Parathyroid adenoma (tissue), 2 donors: ENCODE measurements at regions not wholly inside any gene's neighbourhood (a gene's known extent, or its start where the extent isn't known, plus 50 kb on each side); places are given as distances from the start of the nearest gene placed in this dataset.

ENCODE experiments used
- H2AFZ ChIP-seq: fragments of 300-600 bp; sonication (generic); one replicate; pipeline ENCODE4 v1.7.0; 2017; ENCODE audit warnings: antibody characterized with exemption, mild to moderate bottlenecking
- H3K27ac ChIP-seq: fragments of 300-600 bp; sonication (generic); one replicate; pipeline ENCODE4 v1.7.0; 2017
- H3K27me3 ChIP-seq: fragments of 300-600 bp; sonication (generic); one replicate; pipeline ENCODE4 v1.7.0; 2017; ENCODE audit warnings: low read length; ENCODE audit not compliant: control insufficient read depth, insufficient read depth
- H3K36me3 ChIP-seq: fragments of 300-600 bp; sonication (generic); one replicate; pipeline ENCODE4 v1.7.0; 2017; ENCODE audit warnings: low read length; ENCODE audit not compliant: control insufficient read depth, insufficient read depth
- H3K4me1 ChIP-seq: fragments of 300-600 bp; sonication (generic); one replicate; pipeline ENCODE4 v1.7.0; 2017; ENCODE audit warnings: control low read depth
- H3K4me2 ChIP-seq: fragments of 300-600 bp; sonication (generic); one replicate; pipeline ENCODE4 v1.7.0; 2017; ENCODE audit warnings: low read length
- H3K4me3 ChIP-seq: fragments of 300-600 bp; sonication (generic); one replicate; pipeline ENCODE4 v1.7.0; 2017; ENCODE audit warnings: low read depth, low read length
- H3K79me2 ChIP-seq: fragments of 300-600 bp; sonication (generic); one replicate; pipeline ENCODE4 v1.7.0; 2017; ENCODE audit warnings: control low read depth
- H3K9ac ChIP-seq: fragments of 300-600 bp; sonication (generic); one replicate; pipeline ENCODE4 v1.7.0; 2017; ENCODE audit warnings: mild to moderate bottlenecking
- H3K9me3 ChIP-seq: fragments of 300-600 bp; sonication (generic); one replicate; pipeline ENCODE4 v1.7.0; 2017; ENCODE audit warnings: low read length; ENCODE audit not compliant: control insufficient read depth
- TF ChIP-seq, protein P1 (sequence below): fragments of 300-600 bp; sonication (generic); IDR thresholded peaks from one replicate; pipeline ENCODE4 v1.7.0; 2017; ENCODE audit warnings: antibody characterized with exemption, mild to moderate bottlenecking
- donor health status: primary hyperparathyroidism.

DNA sequence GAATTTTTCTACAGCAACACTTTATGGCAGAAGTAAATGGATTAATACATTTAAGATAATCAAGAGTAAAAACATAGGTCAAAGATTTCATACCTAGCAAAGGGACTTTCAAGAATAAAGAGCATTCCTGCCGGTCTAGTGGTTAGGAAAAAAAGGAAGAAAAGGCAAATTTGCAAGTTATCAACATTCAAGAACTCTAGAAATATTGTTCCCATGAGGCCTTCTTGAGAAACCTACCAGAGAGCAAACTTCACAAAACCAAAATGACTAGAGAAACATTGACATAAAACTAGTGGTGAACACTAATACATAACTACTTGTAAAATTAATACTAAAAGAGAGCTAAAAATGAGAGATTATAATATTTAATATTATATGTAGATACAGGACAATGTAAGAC lies 320.2 kb upstream of the RGMB start:
- TF ChIP-seq, protein P1, sequence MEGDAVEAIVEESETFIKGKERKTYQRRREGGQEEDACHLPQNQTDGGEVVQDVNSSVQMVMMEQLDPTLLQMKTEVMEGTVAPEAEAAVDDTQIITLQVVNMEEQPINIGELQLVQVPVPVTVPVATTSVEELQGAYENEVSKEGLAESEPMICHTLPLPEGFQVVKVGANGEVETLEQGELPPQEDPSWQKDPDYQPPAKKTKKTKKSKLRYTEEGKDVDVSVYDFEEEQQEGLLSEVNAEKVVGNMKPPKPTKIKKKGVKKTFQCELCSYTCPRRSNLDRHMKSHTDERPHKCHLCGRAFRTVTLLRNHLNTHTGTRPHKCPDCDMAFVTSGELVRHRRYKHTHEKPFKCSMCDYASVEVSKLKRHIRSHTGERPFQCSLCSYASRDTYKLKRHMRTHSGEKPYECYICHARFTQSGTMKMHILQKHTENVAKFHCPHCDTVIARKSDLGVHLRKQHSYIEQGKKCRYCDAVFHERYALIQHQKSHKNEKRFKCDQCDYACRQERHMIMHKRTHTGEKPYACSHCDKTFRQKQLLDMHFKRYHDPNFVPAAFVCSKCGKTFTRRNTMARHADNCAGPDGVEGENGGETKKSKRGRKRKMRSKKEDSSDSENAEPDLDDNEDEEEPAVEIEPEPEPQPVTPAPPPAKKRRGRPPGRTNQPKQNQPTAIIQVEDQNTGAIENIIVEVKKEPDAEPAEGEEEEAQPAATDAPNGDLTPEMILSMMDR: no peak
- Histone ChIP-seq H3K79me2 (no peaks in the 10 kb centered on the region), H3K27me3 (no peaks in the 10 kb centered on the region), H3K36me3 (no peaks in the 10 kb centered on the region), H2AFZ (no peak overlapping the region), H3K9ac (no peak overlapping the region), H3K9me3 (no peaks in the 10 kb centered on the region), H3K4me1 (no peaks in the 10 kb centered on the region), H3K4me3 (no peak overlapping the region), H3K27ac (no peak overlapping the region), H3K4me2 (no peak overlapping the region)

DNA sequence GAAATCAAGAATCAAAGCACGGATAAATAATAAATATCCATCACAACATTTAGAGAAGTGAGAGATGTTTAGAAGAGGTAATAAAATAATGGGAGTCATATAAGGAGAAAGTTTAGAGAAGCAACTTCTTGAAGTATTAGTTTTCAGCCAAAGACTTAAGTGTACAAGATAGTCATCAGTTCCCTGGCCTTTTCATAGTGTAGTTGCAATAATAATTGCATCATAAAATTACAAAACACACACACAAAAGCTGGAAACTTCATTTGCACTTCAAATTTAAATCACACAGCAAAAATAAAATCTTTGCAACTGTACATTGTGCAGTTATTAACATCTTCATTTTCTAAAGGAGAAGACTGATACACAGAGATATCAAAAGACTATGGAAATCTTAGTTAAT lies 319.1 kb upstream of the RGMB start:
- TF ChIP-seq, protein P1: no peak
- Histone ChIP-seq H3K4me3 (no peak overlapping the region), H3K4me2 (no peak overlapping the region), H3K36me3 (no peaks in the 10 kb centered on the region), H3K27me3 (no peaks in the 10 kb centered on the region), H3K4me1 (no peaks in the 10 kb centered on the region), H3K9ac (no peak overlapping the region), H3K9me3 (no peaks in the 10 kb centered on the region), H3K27ac (no peak overlapping the region), H2AFZ (no peak overlapping the region), H3K79me2 (no peaks in the 10 kb centered on the region)

DNA sequence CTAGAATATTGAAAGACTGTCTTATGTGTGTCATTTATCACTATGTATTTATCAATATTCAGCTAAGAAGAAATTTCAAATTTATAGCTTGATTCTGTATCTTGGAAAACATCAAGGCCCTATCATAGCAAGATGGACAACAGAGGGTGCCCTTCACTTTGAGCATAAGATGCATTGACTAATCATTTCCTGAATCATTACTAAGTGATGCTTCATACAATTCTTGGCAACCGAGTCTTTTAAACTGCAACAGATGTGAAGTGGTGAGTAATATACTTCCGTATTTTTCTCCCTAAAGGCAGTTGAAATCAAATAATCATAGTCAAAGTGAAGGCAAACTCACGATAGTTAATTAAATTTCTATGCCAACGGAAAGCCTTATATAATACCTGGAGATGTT lies 318.6 kb upstream of the RGMB start:
- H3K4me2 ChIP-seq: no peak overlapping the region

DNA sequence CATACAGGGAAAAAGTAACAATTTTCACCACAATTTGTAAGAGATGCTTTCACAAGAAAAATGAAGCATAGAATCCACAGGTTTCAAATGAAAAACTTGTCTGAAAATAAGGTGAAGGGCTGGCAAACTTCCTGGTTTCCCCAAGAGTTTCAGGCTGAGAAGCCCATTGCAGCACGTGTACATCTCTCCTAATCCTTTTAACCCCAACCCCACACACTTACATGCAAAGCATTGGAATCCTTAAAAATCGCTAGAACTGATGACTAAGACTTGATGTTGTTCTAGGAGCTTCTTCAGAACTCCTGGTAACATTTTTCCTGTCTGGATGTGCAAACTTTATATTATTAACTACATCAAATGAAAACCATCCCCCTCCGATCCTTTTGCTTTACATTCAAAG lies 317.8 kb upstream of the RGMB start:
- TF ChIP-seq, protein P1: no peak
- H3K9me3 ChIP-seq: no peaks in the 10 kb centered on the region
- no peak overlapping the region for H3K4me3 ChIP-seq
- no peaks in the 10 kb centered on the region for H3K4me1 ChIP-seq
- H3K36me3 ChIP-seq: no peaks in the 10 kb centered on the region
- H3K79me2 ChIP-seq: no peaks in the 10 kb centered on the region
- no peak overlapping the region for H3K4me2 ChIP-seq
- no peaks in the 10 kb centered on the region for H3K27me3 ChIP-seq
- H3K27ac ChIP-seq: no peak overlapping the region
- no peak overlapping the region for H3K9ac ChIP-seq
- no peak overlapping the region for H2AFZ ChIP-seq

More for the DNA sequence above, 318.6 kb upstream of the RGMB start:
- no peak overlapping the region for H3K4me3 ChIP-seq
- no peaks in the 10 kb centered on the region for H3K9me3 ChIP-seq
- H3K9ac ChIP-seq: no peak overlapping the region
- TF ChIP-seq, protein P1: no peak
- H3K4me1 ChIP-seq: no peaks in the 10 kb centered on the region
- H3K36me3 ChIP-seq: no peaks in the 10 kb centered on the region
- no peak overlapping the region for H3K27ac ChIP-seq
- H2AFZ ChIP-seq: no peak overlapping the region
- H3K79me2 ChIP-seq: no peaks in the 10 kb centered on the region
- no peaks in the 10 kb centered on the region for H3K27me3 ChIP-seq

DNA sequence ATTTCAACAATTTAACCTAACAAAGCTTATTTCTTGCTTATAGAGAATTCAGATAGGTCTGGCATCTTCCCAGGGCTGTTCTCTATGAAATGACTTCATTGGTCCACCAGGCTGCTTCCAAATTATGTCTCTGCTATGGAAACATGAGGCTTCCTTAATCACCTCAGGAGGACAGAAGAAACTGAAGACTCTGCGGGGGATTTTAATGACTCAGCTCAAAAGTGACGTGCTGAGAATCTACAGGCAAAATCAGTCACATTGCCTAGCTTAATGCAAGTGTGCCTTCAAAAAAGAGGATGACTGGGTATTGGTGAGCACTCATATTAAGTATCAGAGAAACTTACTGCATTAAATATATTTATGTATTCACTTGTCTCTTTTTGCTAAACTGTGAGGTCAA lies 315.5 kb upstream of the RGMB start:
- Histone ChIP-seq H3K79me2 (no peaks in the 10 kb centered on the region), H3K4me3 (no peak overlapping the region), H3K4me2 (no peak overlapping the region), H3K27ac (no peak overlapping the region), H3K27me3 (no peaks in the 10 kb centered on the region), H3K4me1 (no peaks in the 10 kb centered on the region), H3K36me3 (no peaks in the 10 kb centered on the region), H2AFZ (no peak overlapping the region), H3K9ac (no peak overlapping the region), H3K9me3 (no peaks in the 10 kb centered on the region)
- TF ChIP-seq, protein P1: no peak
